ENCODE measurements at regions not wholly inside any gene's neighbourhood (a gene's known extent, or its start where the extent isn't known, plus 50 kb on each side); places are given as distances from the start of the nearest gene placed in this dataset.
"Not testable (repeated sequence)": the region's sequence is repeated elsewhere in the genome, so short reads cannot be mapped to it uniquely, and the experiment has no call there.

DNA sequence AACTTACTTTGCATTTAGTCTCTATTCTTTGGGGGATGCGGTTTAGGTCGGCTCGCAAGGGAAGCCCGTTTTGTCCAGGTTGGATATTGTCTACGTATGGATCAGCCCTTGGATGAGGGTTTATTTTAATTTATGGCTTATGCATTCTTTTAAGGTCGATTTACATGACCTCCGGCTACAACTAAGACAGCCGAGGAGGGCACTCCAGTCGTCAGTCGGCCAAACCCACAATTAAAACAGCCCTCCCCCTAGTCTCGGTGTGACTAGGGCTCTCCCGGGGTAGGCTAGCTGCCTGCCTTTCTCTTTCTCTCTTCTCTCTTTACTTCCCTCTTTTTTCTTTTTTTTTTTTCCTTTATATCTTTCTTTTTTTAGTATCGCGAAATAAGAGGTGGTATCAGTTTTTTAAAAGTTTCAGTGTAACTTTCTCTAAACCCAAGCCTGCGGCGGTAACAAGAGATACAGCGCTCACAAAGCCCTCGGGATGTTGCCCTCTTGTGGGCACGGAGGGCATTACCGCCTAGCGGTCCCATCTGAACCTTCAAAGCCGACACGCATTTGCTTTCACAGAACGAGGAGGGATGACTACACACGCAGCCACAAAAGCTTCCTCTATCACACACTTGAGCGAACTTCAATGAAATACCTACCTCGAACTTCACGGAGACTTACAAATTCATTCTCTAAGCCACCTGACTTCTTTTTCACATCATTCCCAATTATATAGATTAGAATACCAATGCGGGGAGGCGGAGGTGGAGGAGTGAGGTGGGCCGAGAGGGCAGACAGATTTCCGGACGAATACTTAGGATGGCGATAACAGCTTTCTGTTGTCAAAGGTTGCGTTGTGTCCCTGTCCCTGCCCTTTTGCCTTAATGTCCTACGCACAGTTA lies 132.3 kb upstream of the C11orf58 start:
- peak; percentile 86 to 98 (median 92) for DNase-seq (ENCODE audit: low read depth in 4 of 4, low spot score in 2 of 4)

DNA sequence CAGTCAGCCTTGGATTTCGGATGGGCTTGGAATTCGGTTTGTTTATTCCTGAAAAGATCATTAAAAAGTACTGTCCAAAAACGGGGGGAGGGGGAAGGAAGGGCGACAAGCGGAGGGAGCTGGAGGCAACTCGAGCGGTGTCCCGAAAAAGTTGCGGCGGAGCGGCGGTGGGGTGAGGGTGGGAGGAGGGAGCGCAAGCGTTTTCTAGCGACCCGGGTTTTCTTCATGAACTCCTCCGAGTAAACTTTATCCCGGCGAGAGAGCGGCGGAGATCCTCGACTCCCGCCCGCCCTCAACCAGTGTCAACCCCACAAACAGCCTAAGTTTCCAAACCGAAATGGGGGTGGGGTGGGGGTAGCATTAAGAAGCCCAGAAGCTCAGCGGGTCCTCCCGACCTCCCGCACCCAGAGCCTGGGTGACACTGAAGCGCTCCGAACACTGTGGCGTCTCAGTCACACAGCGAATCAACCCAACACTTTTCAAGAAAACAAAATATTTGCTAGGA lies 133.0 kb upstream of the C11orf58 start:
- DNase-seq (ENCODE audit: low read depth in 4 of 4, low spot score in 2 of 4), result peak in 3 of 4 donors; percentile 28 to 66 (median 29)

DNA sequence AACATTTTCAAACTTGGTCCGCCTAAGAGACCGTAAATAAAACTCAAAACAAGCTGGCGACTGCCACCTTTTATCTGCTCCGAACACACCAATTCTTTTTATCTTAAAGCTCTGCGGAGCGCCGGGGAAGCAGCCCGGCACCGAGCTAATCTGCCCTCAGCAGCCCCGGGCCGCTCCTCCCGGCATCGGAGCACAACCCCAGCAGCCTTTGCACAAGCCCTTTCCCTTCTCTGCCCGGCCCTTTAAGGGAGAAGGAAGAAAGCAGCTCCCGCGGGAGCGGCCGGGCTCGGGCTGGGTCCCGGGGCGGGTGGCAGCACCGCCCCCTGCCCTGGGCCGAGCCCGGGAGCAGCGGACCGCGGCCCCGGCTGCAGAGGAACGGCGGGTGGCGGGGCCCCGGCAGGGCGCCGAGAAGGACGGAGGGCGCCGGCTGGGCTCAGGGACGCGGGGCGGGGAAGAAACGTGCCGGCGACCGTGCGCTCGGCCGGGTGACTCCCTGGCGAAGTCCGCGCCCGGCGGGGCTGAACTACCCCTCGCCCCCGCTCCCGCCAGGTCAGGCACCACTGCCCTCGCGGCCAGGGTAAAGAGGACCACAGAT lies 133.6 kb upstream of the C11orf58 start:
- peak in 2 of 4 donors; percentile 29 to 48 for DNase-seq (ENCODE audit: low read depth in 4 of 4, low spot score in 2 of 4)

DNA sequence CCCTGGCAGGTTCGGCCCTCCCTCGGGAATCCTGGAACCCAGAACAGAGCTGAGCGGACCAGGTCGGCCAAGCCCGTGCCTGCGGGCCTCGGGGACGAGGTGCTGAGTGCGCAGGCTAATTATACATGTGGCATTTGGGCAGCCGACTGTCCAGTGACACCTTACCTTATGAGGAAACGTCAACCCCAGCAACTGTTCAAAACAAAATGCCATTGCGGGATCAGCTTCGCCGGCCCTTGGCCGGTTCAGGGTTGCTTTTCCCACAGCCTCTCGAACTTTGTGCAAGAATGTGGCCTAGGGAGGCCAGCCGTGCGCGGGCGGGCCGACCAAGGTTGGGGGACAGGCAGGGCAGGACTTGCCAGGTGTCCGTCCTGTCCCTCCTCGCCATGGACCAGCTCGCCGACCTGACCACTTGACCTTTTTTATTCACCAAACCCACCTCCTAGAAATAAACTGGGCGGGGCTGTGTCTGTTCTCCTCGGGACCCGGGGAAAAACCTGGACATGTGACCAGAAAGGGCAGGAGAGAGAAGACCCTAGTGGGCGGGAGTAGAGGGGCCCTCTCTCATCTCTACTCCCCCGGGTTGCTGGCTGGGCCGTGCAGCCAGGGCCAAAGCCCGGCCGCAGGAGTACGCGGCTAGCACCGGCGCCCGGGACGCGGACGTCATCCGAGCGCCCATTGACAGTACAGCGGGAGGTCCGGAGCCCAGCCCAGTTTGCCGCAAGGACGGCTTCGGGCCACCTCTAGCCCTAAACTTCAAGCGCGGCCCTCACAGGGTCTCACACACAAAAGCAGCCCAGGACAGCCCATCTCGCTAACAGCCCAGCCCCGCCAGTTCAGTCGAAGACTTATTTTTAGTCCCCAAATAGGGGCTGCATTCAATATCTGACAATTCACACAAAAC lies 134.3 kb upstream of the C11orf58 start:
- DNase-seq (ENCODE audit: low read depth in 4 of 4, low spot score in 2 of 4), result peak in 3 of 4 donors; percentile 25 to 37 (median 28)

DNA sequence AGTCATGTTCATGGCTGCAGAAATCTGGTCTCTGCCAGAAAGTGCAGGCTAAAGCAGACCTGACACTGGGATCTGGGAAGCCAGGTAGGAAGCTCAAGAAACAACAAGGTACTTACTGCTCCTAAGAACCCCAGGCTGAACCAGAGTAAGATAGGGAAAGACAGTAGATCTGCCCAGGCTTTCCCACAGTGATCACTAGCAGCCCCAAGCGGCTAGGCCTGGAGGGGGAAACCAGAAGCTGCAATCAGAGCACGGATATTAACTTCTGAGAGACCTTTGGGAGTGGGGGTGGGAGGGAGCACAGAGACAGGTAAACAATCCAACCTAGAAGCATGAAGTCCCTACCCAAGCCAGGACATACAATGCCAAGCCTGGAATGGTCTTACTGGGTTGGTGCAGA lies 135.2 kb upstream of the C11orf58 start:
- peak in 1 of 4 donors; percentile 2 for DNase-seq (ENCODE audit: low read depth in 4 of 4, low spot score in 2 of 4)

DNA sequence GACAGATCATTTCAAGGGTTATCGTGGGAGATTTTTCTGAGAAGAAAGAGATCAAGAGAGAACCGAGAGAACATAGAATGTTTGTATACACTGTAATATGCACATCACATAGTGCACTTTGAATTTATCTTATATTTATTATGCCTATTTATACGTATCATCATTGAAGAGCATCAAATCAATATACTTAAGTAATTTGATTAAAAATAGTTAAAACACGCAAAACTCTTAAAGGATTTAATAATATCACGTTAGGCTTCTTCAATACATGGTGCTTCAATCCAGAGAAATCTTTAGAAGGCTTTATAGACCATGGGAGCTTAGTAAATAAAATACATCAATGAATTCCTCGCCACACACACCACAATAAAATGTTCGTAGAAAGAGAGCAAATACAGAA lies 139.5 kb upstream of the C11orf58 start:
- no peak for DNase-seq (ENCODE audit: low read depth in 4 of 4, low spot score in 2 of 4)

DNA sequence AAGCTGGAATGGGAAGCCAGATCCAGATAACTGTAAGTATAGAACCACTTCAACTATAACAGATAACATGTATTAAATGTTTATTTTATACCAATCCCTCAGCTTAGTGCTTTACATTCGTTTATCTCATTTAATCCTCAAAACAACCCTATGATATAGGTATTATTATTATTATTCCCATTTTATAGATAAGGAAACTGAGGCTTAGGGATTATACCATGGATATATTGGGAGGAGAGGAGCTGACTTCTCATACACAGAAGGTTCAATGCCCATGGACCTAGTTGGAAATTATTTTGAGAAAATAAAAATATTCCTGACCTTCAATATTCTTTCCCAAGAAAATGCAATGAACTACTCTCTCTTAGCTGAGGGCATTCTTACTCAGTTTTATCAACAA lies 140.4 kb upstream of the C11orf58 start:
- no peak for DNase-seq (ENCODE audit: low read depth in 4 of 4, low spot score in 2 of 4)

DNA sequence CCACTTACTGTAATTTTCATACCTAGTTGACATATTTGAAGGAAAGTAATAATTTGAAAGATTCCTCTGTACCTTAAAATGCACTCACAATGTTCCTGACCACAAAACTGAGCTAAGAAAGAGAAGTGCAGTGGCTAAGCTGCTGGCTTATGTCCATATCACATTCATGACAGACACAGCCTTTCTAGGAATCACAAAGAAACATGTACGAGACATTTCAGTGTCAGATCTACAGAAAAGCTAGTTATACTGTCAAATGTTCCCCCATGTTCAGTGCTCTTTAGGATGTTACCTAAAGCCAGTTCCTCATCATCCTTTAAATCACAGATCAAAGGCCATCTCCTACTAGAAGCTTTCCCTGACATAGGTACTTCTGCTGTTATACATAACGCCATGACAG lies 142.2 kb upstream of the C11orf58 start:
- no peak for DNase-seq (ENCODE audit: low read depth in 4 of 4, low spot score in 2 of 4)

DNA sequence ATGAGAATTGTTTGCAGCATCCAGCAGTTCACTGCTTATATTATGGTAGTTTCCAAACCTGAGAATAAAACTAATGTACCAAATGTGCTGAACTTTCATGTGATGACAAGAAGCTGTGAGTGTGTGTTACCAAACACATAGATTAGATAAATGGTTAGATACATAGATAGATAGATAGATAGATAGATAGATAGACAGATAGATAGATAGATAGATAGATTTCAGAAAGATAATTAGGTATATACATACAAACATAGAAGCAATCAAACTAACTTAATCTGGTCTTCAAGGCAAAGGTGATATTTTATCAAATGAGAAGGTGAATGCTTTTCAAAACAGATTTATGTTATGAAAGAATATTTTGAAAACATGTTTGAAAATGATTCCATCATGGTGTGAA lies 147.3 kb upstream of the C11orf58 start:
- no peak for DNase-seq (ENCODE audit: low read depth in 4 of 4, low spot score in 2 of 4)

DNA sequence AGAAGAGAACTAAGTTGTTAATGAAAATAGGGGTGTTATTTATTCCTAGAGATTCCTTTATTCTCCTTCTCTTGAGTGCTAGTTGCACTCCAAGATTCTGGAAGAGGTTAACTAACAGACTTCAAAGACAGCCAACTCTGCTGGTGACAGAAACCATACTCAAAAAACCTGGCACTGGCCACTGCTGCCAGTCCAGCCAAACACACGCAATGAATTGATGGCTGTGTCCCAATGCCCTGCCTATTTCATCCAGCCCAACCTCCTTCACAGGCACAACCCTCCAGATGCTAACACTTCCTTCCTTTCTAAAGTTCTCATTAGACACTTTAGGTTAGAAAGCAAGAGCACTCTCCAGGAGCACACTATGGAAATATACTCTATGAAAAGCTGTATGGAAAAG lies 150.8 kb upstream of the C11orf58 start:
- no peak for DNase-seq (ENCODE audit: low read depth in 4 of 4, low spot score in 2 of 4)

DNA sequence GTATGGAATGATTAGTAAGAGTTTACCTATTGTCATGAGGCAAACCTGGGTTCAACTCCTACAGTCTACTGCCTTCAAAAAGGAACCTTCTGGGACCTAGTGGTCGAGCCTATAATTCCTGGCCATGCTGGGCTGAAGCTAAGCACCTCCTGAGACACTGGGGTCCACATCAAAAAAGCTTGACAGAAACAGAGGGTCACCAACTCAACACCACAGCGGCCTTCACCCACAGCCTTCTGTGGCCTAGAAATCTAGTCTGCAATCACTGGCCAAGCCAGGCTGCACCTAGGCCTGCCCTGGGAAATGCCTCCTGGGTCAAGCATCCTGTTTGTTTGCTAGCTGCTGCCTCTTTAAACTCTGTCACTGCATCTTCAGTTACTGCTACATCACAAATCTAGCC lies 153.9 kb upstream of the C11orf58 start:
- no peak for DNase-seq (ENCODE audit: low read depth in 4 of 4, low spot score in 2 of 4)

DNA sequence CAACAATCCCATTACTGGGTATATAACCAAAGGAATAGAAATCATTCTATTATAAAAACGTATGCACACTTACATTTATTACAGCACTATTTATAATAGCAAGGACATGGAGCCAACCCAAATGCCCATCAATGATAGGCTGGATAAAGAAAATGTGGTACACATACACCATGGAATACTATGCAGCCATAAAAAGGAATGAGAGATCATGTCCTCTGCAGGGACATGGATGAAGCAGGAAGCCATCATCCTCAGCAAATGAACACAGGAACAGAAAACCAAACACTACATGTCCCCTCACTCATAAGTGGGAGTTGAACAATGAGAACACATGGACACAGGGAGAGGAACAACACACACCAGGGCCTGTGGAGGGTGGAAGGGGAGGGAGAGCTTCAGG lies 157.4 kb upstream of the C11orf58 start:
- DNase-seq (ENCODE audit: low read depth in 4 of 4, low spot score in 2 of 4), result not testable (repeated sequence)

DNA sequence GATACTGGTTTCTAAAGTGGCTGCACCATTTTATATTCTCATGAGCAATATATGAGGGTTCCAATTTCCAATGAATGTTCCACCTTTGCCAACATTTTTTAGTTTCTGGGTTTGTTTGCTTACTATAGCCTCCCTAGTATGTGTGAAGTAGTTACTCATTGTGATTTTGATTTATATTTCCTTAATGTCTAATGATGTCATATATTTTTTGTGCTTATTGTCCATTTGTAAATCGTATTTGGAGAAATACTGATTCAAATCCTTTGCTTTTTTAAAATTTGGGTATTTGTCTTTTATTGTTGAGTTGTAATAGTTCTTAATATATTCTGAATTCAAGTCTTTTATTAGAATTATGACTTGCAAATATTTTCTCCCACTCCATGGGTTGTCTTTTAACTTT lies 161.0 kb upstream of the C11orf58 start:
- DNase-seq (ENCODE audit: low read depth in 4 of 4, low spot score in 2 of 4), result no peak

DNA sequence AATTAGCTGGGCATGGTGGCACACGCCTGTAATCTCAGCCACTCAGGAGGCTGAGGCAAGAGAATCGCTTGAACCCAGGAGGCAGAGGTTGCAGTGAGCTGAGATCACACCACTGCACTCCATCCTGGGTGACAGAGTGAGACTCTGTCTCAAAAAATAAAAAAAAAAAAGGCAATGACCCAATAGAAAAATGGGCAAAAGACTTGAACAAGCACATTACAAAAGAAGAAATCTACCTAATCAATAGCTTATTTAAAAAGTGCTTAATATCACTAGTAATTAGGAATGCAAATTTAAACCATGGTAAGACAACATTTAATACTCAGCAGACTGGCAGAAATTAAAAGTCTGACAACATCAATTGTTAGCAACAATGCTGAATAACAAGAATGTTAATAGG lies 163.6 kb upstream of the C11orf58 start:
- DNase-seq (ENCODE audit: low read depth in 4 of 4, low spot score in 2 of 4), result not testable (repeated sequence)

DNA sequence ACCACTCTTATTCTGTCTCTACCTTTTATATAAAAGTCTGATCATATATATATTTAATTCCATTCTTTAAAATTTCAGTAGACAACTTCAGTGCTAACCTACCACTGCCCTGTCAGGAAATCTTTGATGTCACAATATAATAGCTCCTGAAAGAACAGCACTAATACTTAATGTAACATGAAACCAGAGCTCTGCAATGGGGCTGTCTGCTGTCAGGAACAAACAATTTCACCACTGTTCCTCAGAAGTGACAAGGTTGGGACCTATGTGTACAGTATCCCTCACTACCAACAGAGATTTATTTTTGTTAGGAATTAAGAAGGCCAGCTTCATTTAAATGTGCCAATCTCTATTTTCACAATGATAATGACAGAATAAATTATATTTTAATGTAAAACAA lies 165.5 kb upstream of the C11orf58 start:
- DNase-seq (ENCODE audit: low read depth in 4 of 4, low spot score in 2 of 4), result no peak

DNA sequence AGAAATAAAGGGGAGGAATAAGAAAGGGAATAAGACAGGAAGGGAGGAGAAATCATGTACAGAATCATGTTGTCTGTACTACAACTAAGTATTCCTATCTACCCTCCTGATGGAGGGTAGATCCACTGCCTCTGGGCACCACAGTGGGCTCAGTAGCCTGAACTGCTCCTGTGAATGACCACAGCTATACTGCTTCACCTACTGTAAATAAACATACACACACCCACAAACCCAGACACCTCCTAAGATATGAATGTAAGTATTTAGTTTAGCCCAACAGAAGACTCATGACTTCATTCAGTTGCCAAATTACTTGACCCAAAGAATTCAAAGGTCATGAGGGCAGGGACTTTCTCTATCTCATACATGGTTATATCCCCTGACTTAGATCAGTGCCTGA lies 177.3 kb upstream of the C11orf58 start:
- no peak for DNase-seq (ENCODE audit: low read depth in 4 of 4, low spot score in 2 of 4)

DNA sequence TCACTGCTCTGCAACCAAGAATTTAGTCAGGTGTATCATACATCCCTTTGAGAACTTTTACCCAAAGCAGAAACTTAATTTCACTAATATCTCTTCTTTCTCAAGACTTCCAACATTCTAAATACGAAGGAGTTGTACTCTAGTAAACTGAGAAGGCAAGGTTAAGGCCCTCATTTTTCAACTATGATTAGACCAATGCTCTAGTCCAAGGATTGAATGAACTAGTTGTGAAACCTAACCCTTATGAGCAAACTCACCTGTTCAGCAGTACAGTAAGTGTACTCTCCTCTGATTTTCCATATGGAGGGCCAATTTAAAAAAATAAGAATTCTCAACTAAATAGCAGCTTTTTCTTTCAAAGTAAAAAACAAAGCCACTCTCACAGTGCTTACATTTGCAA lies 180.0 kb upstream of the C11orf58 start:
- DNase-seq (ENCODE audit: low read depth in 4 of 4, low spot score in 2 of 4), result no peak

DNA sequence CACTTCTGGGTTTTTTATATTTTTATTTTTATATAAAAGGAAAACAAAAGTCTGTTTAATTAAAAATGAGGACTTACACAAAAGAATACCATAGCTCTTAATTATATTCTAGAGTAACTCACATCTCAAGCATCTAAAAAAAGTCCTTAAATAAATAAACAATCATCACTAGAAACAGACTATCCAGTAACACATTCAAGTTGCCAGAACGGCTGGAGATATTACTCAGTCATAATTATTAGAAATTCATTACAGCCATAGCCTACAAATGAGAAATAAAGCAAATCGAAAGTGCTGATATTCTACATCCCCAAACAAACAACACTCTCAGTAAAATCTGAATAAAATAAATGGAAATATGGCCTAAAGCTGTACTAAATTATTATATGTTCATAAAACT lies 182.5 kb upstream of the C11orf58 start:
- no peak for DNase-seq (ENCODE audit: low read depth in 4 of 4, low spot score in 2 of 4)

DNA sequence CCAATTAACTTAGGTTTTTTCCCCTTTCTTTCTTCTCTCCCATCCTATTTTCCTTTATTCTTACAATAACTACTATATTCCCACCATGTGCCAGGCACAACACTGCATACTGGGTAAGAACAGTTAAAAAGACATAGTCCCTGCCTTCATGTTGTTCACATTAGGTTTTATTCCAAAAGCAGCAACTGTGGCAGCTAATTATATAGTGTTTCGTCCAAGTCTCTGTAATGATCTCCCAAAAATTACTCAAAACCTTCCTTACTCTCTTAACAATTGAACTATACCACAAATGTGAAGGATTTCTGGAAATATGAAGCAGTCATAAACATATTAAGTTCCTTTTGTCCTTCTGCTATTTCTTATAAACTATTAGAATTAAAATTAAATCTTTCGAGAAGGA lies 184.1 kb upstream of the C11orf58 start:
- DNase-seq (ENCODE audit: low read depth in 4 of 4, low spot score in 2 of 4), result no peak

DNA sequence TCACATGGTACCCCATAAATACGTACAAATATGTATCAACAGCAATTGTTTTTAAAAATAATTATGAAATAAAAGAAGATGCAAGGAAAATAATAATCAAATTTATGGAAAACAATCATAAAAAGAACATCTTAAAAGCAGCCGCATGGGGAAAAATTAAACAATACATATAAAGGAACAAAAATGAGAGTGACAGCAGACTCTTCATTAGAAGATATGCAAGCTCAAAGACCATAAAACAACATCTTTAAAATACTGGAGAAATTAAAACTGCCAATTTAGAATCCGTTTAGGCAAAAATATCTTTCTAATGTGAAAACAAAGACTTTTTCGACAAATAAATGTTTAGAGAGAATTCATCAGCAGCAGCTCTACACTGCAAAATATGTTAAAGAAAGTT lies 190.6 kb upstream of the C11orf58 start:
- no peak for DNase-seq (ENCODE audit: low read depth in 4 of 4, low spot score in 2 of 4)

DNA sequence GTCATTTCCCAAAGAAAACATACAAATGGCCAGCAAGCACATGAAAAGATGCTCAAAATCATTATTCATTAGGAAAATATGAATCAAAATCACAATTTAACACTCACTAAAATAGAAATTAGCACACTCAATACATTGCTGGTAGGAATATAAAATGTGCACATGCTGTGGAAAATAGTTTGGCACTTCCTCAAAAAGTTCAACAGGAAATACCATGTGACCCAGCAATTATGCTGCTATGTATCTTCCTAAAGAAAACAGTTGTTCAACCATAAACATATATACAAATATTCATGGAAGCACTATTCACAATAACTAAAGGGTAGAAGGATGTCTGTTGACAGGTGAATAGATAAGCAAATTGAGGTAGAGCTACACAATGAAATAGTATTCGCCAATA lies 187.3 kb upstream of the SOX6 start:
- no peak for DNase-seq (ENCODE audit: low read depth in 4 of 4, low spot score in 2 of 4)
